ENCODE measurements at regions not wholly inside any gene's neighbourhood (a gene's known extent, or its start where the extent isn't known, plus 50 kb on each side); places are given as distances from the start of the nearest gene placed in this dataset.
A peak's percentile ranks its signal among the peaks of the same experiment; 100 is the strongest.
"Not testable (repeated sequence)": the region's sequence is repeated elsewhere in the genome, so short reads cannot be mapped to it uniquely, and the experiment has no call there.

DNA sequence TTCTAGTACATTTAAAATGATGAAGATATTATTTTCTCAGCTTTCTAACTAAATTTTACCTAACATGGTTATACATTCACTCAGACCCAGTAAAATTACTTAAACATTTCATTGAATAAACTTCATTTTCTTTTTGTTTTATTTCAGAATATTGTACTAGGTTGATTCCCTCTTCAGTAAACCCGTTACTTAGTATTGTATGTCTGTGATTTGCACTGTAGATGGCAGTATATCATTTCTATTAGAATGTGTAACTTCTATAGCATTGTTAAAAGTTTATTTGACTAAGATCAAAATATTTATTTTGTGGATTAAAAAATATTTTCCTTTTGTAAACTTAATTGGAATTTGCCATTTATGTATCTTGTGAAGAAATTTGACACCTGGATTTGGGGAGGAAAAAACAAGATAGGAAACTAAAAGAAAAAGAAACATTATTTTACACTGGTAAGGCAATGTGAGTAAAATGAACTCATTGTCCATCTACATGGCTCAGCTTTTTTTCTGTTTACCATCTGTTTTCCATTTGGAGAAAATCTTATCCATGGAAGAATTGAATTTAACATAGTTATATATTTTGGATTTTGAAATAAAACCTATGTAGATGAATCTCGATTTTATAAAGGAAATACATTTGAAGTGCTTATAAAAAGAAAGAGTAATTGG lies 145.6 kb upstream of the METTL14 start:
- H3K4me1 ChIP-seq (replicated peaks in 1 of 2); H3K9me3 ChIP-seq (replicated peaks in 1 of 3); H3K27me3 ChIP-seq; H3K36me3 ChIP-seq (replicated peaks in 1 of 2); H3K4me3 ChIP-seq; DNase-seq; intact Hi-C loops (cut with DNase I); H3K27ac ChIP-seq: not testable (repeated sequence)
- TF ChIP-seq, protein P1, sequence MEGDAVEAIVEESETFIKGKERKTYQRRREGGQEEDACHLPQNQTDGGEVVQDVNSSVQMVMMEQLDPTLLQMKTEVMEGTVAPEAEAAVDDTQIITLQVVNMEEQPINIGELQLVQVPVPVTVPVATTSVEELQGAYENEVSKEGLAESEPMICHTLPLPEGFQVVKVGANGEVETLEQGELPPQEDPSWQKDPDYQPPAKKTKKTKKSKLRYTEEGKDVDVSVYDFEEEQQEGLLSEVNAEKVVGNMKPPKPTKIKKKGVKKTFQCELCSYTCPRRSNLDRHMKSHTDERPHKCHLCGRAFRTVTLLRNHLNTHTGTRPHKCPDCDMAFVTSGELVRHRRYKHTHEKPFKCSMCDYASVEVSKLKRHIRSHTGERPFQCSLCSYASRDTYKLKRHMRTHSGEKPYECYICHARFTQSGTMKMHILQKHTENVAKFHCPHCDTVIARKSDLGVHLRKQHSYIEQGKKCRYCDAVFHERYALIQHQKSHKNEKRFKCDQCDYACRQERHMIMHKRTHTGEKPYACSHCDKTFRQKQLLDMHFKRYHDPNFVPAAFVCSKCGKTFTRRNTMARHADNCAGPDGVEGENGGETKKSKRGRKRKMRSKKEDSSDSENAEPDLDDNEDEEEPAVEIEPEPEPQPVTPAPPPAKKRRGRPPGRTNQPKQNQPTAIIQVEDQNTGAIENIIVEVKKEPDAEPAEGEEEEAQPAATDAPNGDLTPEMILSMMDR (IDR thresholded peaks at IDR 0.05): peak in 5 of 6 experiments; percentile 22 to 44 (median 36)
- WGBS, 4 donors: 38 to 44% (median 42%) methylated on average over 2 of the region's 2 CpGs

DNA sequence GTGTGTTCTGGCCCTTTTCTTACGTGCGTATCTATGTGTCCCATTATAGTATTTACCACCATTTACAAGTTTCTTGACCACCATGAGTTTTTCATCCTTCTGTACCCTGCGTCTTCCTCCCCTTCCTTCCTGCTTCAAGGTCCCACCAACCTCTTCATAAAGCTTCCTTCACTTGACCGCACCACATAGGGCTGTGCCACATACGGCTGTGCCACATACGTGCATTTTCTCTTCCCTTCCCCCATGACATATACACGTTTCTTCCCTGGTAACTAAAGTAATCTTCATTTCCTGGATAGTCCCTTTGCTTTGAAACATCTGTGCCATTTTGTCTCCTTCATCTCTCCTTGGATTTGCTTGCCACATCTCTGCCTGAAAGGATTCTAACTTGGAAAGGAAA lies 128.6 kb upstream of the METTL14 start:
- H3K36me3 ChIP-seq (replicated peaks in 1 of 2); DNase-seq; intact Hi-C loops (cut with DNase I); H3K4me1 ChIP-seq (replicated peaks in 1 of 2); H3K9me3 ChIP-seq (replicated peaks in 1 of 3); H3K27ac ChIP-seq; H3K4me3 ChIP-seq; H3K27me3 ChIP-seq: not testable (repeated sequence)
- 70 to 79% (median 74%) methylated on average over 6 to 7 of the region's 7 CpGs for WGBS, 4 donors

DNA sequence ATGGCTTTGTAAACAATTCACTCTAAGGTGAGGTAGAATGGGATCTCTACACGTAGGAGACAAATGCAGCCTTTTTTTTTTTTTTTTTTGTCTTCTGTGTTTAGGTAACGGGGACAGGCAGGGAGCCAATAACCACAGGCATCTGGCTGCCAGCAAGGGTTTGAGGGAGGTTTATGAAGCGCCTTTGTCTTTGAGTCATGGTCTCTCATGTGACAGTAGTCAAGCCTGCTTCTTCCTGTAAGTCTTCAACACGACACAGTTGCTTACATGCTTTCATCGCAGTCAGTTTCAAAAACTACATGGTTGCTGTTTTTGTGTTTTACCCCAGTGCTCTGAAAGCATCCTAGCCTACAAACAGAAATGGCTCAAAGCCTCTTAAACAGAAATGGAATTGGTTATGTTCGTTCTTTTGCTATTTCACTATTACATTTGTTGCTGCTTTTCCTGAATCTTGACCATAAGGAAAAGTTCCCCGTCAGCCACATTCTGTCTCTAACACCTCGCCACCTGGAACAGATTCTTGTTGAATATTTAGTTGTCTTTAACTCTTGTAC lies 127.8 kb upstream of the METTL14 start:
- TF ChIP-seq POLR2A (IDR thresholded peaks at IDR 0.05): no peak
- TF ChIP-seq, protein P1 (IDR thresholded peaks at IDR 0.05): no peak
- no peaks in the 10 kb centered on the region for H3K27me3 ChIP-seq
- H3K4me3 ChIP-seq: no peak overlapping the region
- intact Hi-C loops (cut with DNase I): no loop called here
- no peaks in the 10 kb centered on the region for H3K4me1 ChIP-seq (replicated peaks in 1 of 2)
- no peak for DNase-seq
- no peaks in the 10 kb centered on the region for H3K36me3 ChIP-seq (replicated peaks in 1 of 2)
- 52 to 66% (median 60%) methylated on average over 8 of the region's 8 CpGs for WGBS, 4 donors
- no peaks in the 10 kb centered on the region for H3K9me3 ChIP-seq (replicated peaks in 1 of 3)
- H3K27ac ChIP-seq: no peak overlapping the region

DNA sequence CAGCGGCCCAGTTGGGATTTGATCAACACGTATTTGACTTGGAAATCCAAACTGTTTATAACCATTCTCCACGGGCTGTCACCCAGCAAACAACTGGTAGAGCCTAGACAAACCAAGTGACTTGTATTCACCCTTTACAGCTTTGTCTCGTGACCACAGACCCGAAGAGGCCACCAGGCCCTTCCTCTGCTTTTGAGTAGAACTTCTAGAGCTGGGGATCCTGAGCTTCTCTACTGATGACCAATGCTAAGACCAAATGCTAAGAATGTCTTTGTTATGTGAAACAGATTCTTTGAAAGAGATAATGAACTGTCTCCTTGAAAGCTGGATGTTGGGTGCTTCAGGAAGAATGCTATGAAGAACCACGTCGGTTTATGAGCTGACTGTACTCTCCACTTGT lies 127.0 kb upstream of the METTL14 start:
- 62 to 86% (median 79%) methylated on average over 3 to 5 of the region's 7 CpGs for WGBS, 4 donors
- H3K27me3 ChIP-seq; H3K4me3 ChIP-seq; H3K36me3 ChIP-seq (replicated peaks in 1 of 2); H3K9me3 ChIP-seq (replicated peaks in 1 of 3); H3K27ac ChIP-seq; DNase-seq; H3K4me1 ChIP-seq (replicated peaks in 1 of 2); intact Hi-C loops (cut with DNase I): not testable (repeated sequence)

DNA sequence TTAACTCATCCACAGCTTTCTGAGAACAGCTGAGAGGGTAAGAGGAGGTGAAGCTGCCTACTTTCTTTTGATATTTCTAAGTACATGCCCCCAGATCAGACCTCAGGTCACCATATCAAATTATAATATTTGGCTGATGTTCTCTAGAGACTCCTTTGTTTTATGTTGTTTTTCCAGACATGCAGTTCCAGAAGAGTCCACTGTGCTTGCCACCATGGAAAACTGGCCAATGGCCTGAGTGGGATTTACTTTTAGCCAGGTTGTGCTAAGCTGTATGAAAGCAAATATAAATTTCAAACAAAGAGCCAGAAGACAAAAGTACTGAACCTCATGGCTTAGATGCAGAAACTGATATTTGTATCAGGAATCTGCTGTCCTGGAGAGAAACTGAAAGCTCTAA lies 123.6 kb upstream of the METTL14 start:
- H3K4me3 ChIP-seq; H3K27me3 ChIP-seq; intact Hi-C loops (cut with DNase I); DNase-seq; H3K27ac ChIP-seq; H3K36me3 ChIP-seq (replicated peaks in 1 of 2); H3K9me3 ChIP-seq (replicated peaks in 1 of 3); H3K4me1 ChIP-seq (replicated peaks in 1 of 2): not testable (repeated sequence)

DNA sequence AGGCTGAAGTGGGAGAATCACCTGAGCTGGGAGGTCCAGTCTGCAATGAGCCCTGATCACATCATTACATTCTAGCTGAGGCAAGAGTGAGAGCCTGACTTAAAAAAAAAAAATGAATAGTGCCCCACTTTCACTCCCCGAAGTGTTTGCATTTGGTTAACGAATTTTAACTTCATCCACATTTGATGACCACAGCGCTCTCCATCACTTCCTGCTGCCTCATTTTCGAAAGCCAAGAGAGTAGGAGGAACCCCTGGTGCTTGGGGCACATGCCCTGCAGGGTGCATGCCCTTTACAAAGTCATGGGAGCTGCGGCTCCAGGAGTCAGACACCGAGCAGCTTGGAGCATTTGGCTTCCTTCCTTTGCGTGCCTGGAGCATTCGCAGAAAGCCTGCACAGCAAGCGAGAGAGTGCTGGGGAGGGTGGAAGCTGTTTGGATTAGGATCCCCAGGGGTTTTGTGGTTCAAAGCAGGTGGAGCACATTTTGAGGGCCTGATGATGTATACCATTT lies 119.1 kb upstream of the METTL14 start:
- H3K4me1 ChIP-seq (replicated peaks in 1 of 2); H3K4me3 ChIP-seq; intact Hi-C loops (cut with DNase I); H3K27ac ChIP-seq; H3K36me3 ChIP-seq (replicated peaks in 1 of 2); DNase-seq; H3K27me3 ChIP-seq; H3K9me3 ChIP-seq (replicated peaks in 1 of 3): not testable (repeated sequence)
- 13 to 40% (median 22%) methylated on average over 8 to 9 of the region's 9 CpGs for WGBS, 4 donors

DNA sequence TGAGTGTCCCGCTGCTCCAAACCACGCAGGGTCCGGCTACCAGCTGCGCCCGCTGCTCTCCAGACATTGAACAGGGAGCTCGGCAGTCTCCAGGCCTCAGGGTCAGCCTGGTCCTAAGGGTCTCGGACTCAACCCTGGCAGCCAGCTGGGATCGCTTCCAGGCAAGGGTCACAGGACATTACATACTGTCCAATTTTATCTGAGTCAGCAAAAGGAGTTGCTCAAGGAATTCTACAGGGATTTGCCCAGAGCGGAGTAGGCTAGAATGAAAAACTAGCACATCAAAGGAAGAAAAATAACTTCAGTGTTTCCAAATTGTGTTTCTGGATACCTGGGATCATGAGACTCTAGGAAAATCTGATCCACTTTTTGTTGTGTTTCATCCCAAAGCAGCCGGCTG lies 112.2 kb upstream of the METTL14 start:
- intact Hi-C loops (cut with DNase I); DNase-seq; H3K4me1 ChIP-seq (replicated peaks in 1 of 2); H3K4me3 ChIP-seq; H3K27me3 ChIP-seq; H3K36me3 ChIP-seq (replicated peaks in 1 of 2); H3K9me3 ChIP-seq (replicated peaks in 1 of 3); H3K27ac ChIP-seq: not testable (repeated sequence)
- 86 to 94% (median 88%) methylated on average over 2 to 10 of the region's 10 CpGs for WGBS, 4 donors

DNA sequence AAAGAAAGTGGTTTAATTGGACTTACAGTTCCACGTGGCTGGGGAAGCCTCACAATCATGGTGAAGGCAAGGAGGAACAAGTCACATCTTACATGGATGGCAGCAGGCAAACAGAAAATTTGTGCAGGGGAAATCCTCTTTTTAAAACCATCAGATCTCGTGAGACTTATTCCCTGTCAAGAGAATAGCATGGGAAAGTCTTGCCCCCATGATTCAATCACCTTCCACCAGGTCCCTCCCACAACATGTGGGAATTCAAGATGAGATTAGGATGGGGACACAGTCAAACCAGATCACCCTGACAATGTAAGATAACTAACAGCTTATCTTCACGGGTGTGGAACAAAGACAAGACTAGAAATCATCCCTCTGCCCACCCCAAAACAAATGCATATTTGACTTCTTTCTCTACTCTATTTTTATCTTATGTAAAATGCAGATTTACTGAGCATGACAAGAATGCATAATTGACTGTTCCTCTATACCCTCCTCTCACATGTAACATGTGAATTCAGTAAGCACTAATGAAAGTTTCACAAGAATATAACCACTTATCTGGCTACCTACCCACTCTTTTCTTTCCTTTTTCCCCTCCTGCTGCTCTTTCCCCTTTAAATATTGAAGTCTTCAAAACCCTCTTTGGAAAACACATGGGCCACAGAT lies 110.8 kb upstream of the METTL14 start:
- H3K36me3 ChIP-seq (replicated peaks in 1 of 2); DNase-seq; H3K9me3 ChIP-seq (replicated peaks in 1 of 3); H3K27me3 ChIP-seq; intact Hi-C loops (cut with DNase I); H3K27ac ChIP-seq; H3K4me1 ChIP-seq (replicated peaks in 1 of 2); H3K4me3 ChIP-seq: not testable (repeated sequence)
- 44 to 52% (median 47%) methylated on average over 3 of the region's 3 CpGs for WGBS, 4 donors

DNA sequence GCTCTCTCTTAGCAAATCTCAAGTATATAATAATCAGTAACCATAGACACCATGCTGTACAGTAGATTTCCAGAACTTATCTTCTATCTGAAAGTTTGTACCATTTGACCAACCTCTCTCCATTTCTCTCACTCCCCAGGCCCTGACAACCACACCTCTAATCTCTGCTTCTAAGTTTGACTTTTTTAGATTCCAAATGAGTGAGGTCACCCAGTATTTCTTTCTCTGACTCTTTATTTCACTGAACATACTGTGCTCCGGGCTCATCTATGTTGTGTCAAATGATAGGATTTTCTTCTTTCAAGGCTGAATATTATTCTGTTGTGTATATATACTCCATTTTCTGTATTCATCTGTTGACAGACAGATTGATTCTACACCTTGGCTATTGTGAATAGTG lies 110.1 kb upstream of the METTL14 start:
- H3K27ac ChIP-seq; H3K4me3 ChIP-seq; H3K27me3 ChIP-seq; H3K4me1 ChIP-seq (replicated peaks in 1 of 2); DNase-seq; H3K9me3 ChIP-seq (replicated peaks in 1 of 3); H3K36me3 ChIP-seq (replicated peaks in 1 of 2); intact Hi-C loops (cut with DNase I): not testable (repeated sequence)
- 71 to 84% (median 72%) methylated on average over 1 of the region's 1 CpG for WGBS, 4 donors
